Fibroblast of pulmonary artery (primary cell): ENCODE measurements at regions not wholly inside any gene's neighbourhood (a gene's known extent, or its start where the extent isn't known, plus 50 kb on each side); places are given as distances from the start of the nearest gene placed in this dataset.

ENCODE experiments used
- DNase-seq: peaks from one replicate; pipeline ENCODE4 v3.0.0-alpha.2; 2010; ENCODE audit warnings: low read depth
- H3K4me3 ChIP-seq: replicated peaks from 2 replicates; pipeline ENCODE4 v1.5.1; 2011; ENCODE audit warnings: low read depth, mild to moderate bottlenecking, control low read depth, low read length, moderate library complexity
- TF ChIP-seq, protein P1 (sequence below): IDR thresholded peaks from 2 replicates; pipeline ENCODE4 v1.5.1; 2011; ENCODE audit warnings: mild to moderate bottlenecking, control low read depth, low read length, inconsistent platforms; ENCODE audit errors: missing control alignments

DNA sequence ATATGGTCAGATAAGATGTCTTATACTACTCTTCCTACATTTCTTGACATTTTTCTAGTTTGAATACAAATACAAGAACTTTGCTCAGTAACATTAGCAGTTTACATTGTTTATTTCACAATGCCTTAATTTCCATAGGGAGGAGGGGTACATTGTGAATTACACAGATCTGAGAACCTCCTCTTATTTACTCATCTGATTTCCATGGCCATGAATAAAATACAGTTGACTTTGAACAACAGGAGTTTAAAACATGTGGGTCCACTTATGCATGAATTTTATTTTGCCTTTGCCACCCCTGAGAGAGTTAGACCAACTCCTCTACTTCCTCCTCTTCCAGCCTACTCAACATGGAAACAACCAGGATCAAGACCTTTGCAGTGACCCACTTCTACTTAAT lies 67.7 kb downstream of the MGST1 start:
- H3K4me3 ChIP-seq, result no peak overlapping the region
- TF ChIP-seq, protein P1, sequence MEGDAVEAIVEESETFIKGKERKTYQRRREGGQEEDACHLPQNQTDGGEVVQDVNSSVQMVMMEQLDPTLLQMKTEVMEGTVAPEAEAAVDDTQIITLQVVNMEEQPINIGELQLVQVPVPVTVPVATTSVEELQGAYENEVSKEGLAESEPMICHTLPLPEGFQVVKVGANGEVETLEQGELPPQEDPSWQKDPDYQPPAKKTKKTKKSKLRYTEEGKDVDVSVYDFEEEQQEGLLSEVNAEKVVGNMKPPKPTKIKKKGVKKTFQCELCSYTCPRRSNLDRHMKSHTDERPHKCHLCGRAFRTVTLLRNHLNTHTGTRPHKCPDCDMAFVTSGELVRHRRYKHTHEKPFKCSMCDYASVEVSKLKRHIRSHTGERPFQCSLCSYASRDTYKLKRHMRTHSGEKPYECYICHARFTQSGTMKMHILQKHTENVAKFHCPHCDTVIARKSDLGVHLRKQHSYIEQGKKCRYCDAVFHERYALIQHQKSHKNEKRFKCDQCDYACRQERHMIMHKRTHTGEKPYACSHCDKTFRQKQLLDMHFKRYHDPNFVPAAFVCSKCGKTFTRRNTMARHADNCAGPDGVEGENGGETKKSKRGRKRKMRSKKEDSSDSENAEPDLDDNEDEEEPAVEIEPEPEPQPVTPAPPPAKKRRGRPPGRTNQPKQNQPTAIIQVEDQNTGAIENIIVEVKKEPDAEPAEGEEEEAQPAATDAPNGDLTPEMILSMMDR, result no peak
- DNase-seq, result no peak

DNA sequence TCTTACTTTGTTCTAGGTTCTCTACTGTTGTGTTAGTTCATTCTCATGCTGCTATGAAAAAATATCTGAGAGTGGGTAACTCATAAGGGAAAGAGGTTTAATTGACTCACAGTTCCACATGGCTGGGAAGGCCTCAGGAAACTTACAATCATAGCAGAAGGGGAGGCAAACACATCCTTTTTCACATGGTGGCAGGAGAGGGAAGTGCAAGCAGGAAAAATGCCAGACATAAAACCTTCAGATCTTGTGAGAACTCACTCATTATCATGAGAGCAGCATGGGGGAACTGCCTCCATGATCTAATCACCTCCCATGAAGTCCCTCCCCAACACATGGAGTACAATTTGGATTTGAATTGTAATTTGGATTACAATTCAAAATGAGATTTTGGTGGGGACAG lies 69.6 kb downstream of the MGST1 start:
- DNase-seq, result no peak
- TF ChIP-seq, protein P1, result no peak
- no peak overlapping the region for H3K4me3 ChIP-seq

DNA sequence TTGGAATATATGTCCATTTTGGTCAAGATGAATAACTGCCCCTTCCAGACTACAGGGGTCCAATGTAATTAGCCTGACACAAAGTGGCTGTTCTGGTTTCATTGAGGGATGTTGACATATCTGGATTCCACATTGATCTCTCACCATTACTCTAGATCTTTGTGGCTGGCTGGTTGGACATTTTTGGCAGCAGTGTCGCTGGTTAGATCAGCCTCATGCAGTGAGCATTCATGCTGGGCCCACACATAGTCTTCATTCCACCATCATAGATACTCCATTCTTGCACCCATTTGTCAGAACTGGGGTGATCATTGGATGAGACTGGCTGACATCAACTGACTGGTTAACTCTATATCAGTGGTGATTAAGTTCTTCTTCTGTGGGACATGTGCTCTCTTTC lies 74.4 kb downstream of the MGST1 start:
- no peak overlapping the region for H3K4me3 ChIP-seq
- DNase-seq, result no peak
- TF ChIP-seq, protein P1, result no peak

DNA sequence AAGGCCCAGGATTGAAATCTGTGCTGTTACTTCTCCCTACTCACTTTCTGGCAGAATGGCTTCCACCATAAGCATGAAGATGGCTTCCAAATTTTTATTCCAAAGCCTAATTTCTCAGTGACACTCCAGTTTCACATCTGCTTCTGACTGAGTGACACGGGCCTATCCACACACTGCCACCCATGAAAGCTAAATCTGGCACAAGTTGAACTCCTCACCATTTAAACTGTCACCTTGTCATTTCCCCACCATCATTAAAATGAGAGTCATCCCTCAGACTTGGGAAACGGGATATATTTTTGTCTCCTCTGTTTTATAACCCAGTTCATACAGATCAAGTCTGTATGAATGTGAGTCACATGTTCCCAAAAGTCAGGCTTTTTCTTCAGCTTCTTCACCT lies 77.1 kb downstream of the MGST1 start:
- no peak for DNase-seq
- H3K4me3 ChIP-seq, result no peak overlapping the region
- TF ChIP-seq, protein P1, result no peak

DNA sequence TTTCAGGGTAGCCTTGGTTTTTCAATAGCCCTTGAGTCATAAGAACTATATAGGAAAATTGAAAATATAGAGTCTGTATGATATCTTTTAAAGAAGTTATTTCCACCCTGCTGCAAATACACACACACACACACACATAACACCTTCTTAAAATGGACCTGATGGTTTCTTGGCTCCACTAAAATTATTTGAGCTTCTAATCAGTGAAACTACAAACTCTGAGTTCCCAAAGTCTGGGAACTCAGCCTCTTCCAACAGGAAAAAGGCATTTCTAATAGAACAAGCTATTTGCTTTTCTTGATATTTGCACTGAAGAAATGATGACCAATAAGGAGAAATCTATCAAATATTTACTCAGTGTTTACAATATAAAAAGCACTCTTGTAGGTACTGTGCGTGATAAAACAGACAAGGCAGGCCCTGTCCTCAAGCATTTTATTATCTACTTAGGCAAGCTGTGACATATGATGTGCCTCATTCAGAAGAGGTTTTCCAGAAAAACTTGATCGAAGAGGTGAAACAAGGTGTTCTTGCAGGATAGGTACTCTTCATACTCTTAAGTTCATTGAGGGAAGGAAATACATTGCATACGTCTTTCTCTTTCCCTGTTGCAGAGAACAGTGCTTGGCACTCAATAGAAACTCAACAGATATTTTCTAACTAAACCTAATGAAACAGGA lies 88.6 kb downstream of the MGST1 start:
- TF ChIP-seq, protein P1, result no peak
- H3K4me3 ChIP-seq, result no peak overlapping the region
- DNase-seq, result no peak

DNA sequence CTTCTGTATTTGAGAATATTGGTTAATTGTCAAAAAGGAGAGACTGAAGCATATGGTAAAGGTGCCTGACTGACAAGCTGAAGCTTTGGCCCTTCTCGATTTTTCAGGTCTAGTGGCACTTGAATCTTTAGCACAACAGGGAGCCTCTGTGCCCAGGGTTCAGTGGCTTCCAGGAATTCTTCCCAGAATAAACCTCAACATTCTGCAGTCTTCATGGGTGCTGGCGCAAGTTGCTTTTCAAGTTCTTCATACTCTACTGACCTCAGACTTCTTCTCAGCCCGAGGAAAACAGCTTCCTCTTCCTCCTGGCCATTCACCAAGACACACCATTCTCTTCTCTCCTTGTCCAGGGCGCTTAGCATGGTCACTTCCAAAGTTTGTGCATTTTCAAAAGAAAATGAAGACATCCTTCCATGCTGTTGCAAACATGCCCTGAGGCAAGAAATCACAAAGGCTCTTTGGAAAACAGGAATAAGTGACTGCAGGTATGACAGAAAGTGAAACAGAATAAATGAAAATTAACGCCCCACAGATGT lies 89.9 kb downstream of the MGST1 start:
- TF ChIP-seq, protein P1, result no peak
- no peak for DNase-seq
- no peak overlapping the region for H3K4me3 ChIP-seq

DNA sequence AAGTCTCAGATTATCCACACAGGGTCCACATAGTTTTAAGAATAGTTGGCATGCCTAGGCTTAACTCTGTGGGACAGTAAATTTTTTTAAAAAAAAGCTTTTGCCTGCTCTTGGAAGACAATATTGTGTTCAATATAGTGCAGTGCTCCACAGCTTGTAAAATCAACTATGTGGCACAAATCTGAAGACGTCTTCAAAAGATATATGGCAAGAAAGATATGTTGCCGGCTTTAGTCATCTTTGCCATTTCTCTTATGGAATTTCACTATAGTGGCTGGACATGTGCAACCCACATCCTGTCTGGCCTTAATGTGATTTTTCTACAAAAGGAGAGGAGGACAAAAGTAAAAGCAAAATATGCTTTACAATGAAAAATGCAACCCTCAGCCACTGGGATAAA lies 90.5 kb downstream of the MGST1 start:
- H3K4me3 ChIP-seq, result no peak overlapping the region
- TF ChIP-seq, protein P1, result no peak
- DNase-seq, result no peak
